ENCODE measurements at regions not wholly inside any gene's neighbourhood (a gene's known extent, or its start where the extent isn't known, plus 50 kb on each side); places are given as distances from the start of the nearest gene placed in this dataset.
"Not testable (repeated sequence)": the region's sequence is repeated elsewhere in the genome, so short reads cannot be mapped to it uniquely, and the experiment has no call there.

- TF ChIP-seq, protein P1, sequence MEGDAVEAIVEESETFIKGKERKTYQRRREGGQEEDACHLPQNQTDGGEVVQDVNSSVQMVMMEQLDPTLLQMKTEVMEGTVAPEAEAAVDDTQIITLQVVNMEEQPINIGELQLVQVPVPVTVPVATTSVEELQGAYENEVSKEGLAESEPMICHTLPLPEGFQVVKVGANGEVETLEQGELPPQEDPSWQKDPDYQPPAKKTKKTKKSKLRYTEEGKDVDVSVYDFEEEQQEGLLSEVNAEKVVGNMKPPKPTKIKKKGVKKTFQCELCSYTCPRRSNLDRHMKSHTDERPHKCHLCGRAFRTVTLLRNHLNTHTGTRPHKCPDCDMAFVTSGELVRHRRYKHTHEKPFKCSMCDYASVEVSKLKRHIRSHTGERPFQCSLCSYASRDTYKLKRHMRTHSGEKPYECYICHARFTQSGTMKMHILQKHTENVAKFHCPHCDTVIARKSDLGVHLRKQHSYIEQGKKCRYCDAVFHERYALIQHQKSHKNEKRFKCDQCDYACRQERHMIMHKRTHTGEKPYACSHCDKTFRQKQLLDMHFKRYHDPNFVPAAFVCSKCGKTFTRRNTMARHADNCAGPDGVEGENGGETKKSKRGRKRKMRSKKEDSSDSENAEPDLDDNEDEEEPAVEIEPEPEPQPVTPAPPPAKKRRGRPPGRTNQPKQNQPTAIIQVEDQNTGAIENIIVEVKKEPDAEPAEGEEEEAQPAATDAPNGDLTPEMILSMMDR (IDR thresholded peaks at IDR 0.05; ENCODE audit: borderline replicate concordance, extremely low read depth, low read length, poor library complexity, severe bottlenecking) = not testable (repeated sequence)
- not testable (repeated sequence) for TF ChIP-seq EZH2 (IDR thresholded peaks at IDR 0.05; ENCODE audit: borderline replicate concordance, low read depth, low read length, severe bottlenecking)
Observed at GRCh38 chr11:29056487-29056886, 948.3 kb downstream of the METTL15 start.

All from DND-41 (cell line).